Uterus (tissue), 3 donors: ENCODE measurements at regions not wholly inside any gene's neighbourhood (a gene's known extent, or its start where the extent isn't known, plus 50 kb on each side); places are given as distances from the start of the nearest gene placed in this dataset.

Source experiments
- DNase-seq, 2 donors: peaks; one replicate each; pipeline ENCODE4 v3.0.0-alpha.2; 2019 to 2020
- H3K27ac ChIP-seq, 2 donors: fragments of 200-600 bp; sonication (generic); 1 replicate in 1 of 2; 2 replicates in 1 of 2; pipeline ENCODE4 v1.5.1; 2016 to 2018
- H3K27me3 ChIP-seq, 2 donors: fragments of 200-600 bp; sonication (generic); one replicate each; pipeline ENCODE4 v1.5.1; 2018 to 2019; ENCODE audit warnings: control low read depth in 1 of 2
- H3K36me3 ChIP-seq, 2 donors: fragments of 200-600 bp; sonication (generic); one replicate each; pipeline ENCODE4 v1.5.1; 2019; ENCODE audit warnings: control low read depth in 1 of 2
- H3K4me1 ChIP-seq, 2 donors: fragments of 200-600 bp; sonication (generic); one replicate each; pipeline ENCODE4 v1.5.1; 2018 to 2019; ENCODE audit warnings: control low read depth in 1 of 2
- H3K4me3 ChIP-seq, 2 donors: fragments of 200-600 bp; sonication (generic); 1 replicate in 1 of 2; 2 replicates in 1 of 2; pipeline ENCODE4 v1.5.1; 2018 to 2019; ENCODE audit warnings: mild to moderate bottlenecking in 1 of 2
- H3K9me3 ChIP-seq, 2 donors: fragments of 200-600 bp; sonication (generic); one replicate each; pipeline ENCODE4 v1.5.1; 2019; ENCODE audit warnings: control low read depth in 1 of 2
- CTCF ChIP-seq, 4 experiments: fragments of 200-600 bp in 2 of 4; fragments of 450-650 bp in 2 of 4; sonication (generic) in 2 of 4; IDR thresholded peaks; one replicate each; pipeline ENCODE4 v1.5.1; 2016 to 2019; ENCODE audit warnings: antibody characterized with exemption in 4 of 4, mild to moderate bottlenecking in 2 of 4, moderate library complexity in 1 of 4
- POLR2A ChIP-seq, 2 donors: fragments of 450-650 bp; IDR thresholded peaks; one replicate each; pipeline ENCODE4 v1.6.1; 2016; ENCODE audit warnings: antibody characterized with exemption in 2 of 2, mild to moderate bottlenecking in 1 of 2, moderate library complexity in 1 of 2
- intact Hi-C: fragments of 100-400 bp; cut with DNase I; formaldehyde crosslinking; loops from one replicate; pipeline ENCODE4 v1.15.1; 2023; ENCODE audit warnings: low total_unique reads
- donor health status: DM: yes; HTN: yes; CAD: no.

- peak; percentile 22 to 47 for DNase-seq
- Histone ChIP-seq H3K27me3 (no peaks in the 10 kb centered on the region), H3K4me3 (no peak overlapping the region), H3K27ac (peak overlapping the region in 1 of 2 donors; percentile 57), H3K9me3 (no peaks in the 10 kb centered on the region), H3K4me1 (peaks cover 0 to 5% of the 10 kb centered on the region in 2 donors), H3K36me3 (no peaks in the 10 kb centered on the region)
- no peak for TF ChIP-seq CTCF (IDR thresholded peaks at IDR 0.05)
- TF ChIP-seq POLR2A (IDR thresholded peaks at IDR 0.05) = no peak
- intact Hi-C loops = no loop called here
Observed at GRCh38 chr4:57193209-57193810, 83.1 kb upstream of the IGFBP7 start.

GRCh38 chr4:57191523-57192034 is 81.4 kb upstream of the IGFBP7 start:
- peak in 1 of 2 donors; percentile 22 for DNase-seq
- H3K27me3 ChIP-seq = no peaks in the 10 kb centered on the region
- H3K27ac ChIP-seq = no peak overlapping the region

GRCh38 chr4:57190601-57191481 is 80.7 kb upstream of the IGFBP7 start:
- Histone ChIP-seq H3K4me1 (peaks cover 0 to 5% of the 10 kb centered on the region in 2 donors), H3K4me3 (no peak overlapping the region), H3K27ac (no peak overlapping the region), H3K36me3 (no peaks in the 10 kb centered on the region), H3K27me3 (no peaks in the 10 kb centered on the region), H3K9me3 (no peaks in the 10 kb centered on the region)
- TF ChIP-seq CTCF (IDR thresholded peaks at IDR 0.05) (no peak), POLR2A (IDR thresholded peaks at IDR 0.05) (no peak)
- intact Hi-C loops = no loop called here
- no peak for DNase-seq

More at GRCh38 chr4:57191523-57192034, 81.4 kb upstream of the IGFBP7 start:
- Histone ChIP-seq H3K9me3 (no peaks in the 10 kb centered on the region), H3K36me3 (no peaks in the 10 kb centered on the region), H3K4me1 (peaks cover 0 to 5% of the 10 kb centered on the region in 2 donors), H3K4me3 (no peak overlapping the region)
- TF ChIP-seq POLR2A (IDR thresholded peaks at IDR 0.05) (no peak), CTCF (IDR thresholded peaks at IDR 0.05) (no peak)
- intact Hi-C loops = no loop called here

DNA sequence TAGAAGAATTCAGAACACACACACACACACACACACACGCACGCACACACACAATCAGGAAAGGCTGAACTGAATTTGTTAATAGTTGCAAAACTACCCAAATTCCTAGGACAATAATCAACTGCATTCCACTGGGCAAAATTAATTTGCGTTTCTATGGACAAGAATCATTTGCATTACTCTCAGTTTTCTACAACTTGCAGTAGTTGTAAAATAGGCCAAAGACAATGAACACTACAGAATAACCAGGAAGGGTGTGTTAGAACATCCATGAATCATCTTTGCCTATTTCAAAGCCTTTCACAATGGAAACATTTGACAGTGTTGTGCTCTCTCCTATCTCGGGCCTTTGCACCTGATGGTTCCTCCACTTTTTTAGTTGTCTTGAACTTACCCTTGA is 77.1 kb upstream of the IGFBP7 start:
- Histone ChIP-seq H3K4me3 (no peak overlapping the region), H3K9me3 (no peaks in the 10 kb centered on the region), H3K27ac (no peak overlapping the region), H3K36me3 (no peaks in the 10 kb centered on the region), H3K27me3 (no peaks in the 10 kb centered on the region), H3K4me1 (peaks cover 0 to 5% of the 10 kb centered on the region in 2 donors)
- TF ChIP-seq CTCF (IDR thresholded peaks at IDR 0.05) (no peak), POLR2A (IDR thresholded peaks at IDR 0.05) (no peak)
- no peak for DNase-seq
- intact Hi-C loops = no loop called here
